OCI-LY3 (cell line): ENCODE measurements at regions not wholly inside any gene's neighbourhood (a gene's known extent, or its start where the extent isn't known, plus 50 kb on each side); places are given as distances from the start of the nearest gene placed in this dataset.

Experiments used
- CTCF ChIP-seq: fragments of 200-600, 300-600 bp; sonication (generic); IDR thresholded peaks from 2 replicates; pipeline ENCODE4 v1.5.1; 2014; ENCODE audit warnings: antibody characterized with exemption, low read length, low read depth
- EZH2phosphoT487 ChIP-seq: fragments of 200-600 bp; shearing (Covaris generic); IDR thresholded peaks from 2 replicates; pipeline ENCODE4 v1.6.1; 2018; ENCODE audit warnings: antibody characterized with exemption, mixed run types, low read depth

- TF ChIP-seq CTCF = no peak
- TF ChIP-seq EZH2phosphoT487 = no peak
Observed at GRCh38 chr7:19375976-19376375, 230.8 kb upstream of the FERD3L start.
